SKM-1 treated with dmso at 0.1 percent for 144 hours (cell line): ENCODE measurements at regions not wholly inside any gene's neighbourhood (a gene's known extent, or its start where the extent isn't known, plus 50 kb on each side); places are given as distances from the start of the nearest gene placed in this dataset.
"Not testable (repeated sequence)": the region's sequence is repeated elsewhere in the genome, so short reads cannot be mapped to it uniquely, and the experiment has no call there.

Experiments
- DNase-seq: peaks from one replicate; lab custom pipeline; 2025; ENCODE audit not compliant: unreplicated experiment; lab: John Stamatoyannopoulos, UW

- no peak for DNase-seq
These were observed 107.9 kb upstream of the RAB4A start for GRCh38 chr1:229162825-229163515.

- no peak for DNase-seq
These were observed 106.6 kb upstream of the RAB4A start for GRCh38 chr1:229164348-229164747.

GRCh38 chr1:229164836-229165735 is 105.8 kb upstream of the RAB4A start:
- no peak for DNase-seq

GRCh38 chr1:229167318-229167717 is 103.6 kb upstream of the RAB4A start:
- DNase-seq: no peak

- no peak for DNase-seq
These were observed 101.5 kb upstream of the RAB4A start for GRCh38 chr1:229169399-229169798.

- DNase-seq: no peak
These were observed 100.6 kb upstream of the RAB4A start for GRCh38 chr1:229170274-229170673.

GRCh38 chr1:229170778-229171505 is 100.0 kb upstream of the RAB4A start:
- DNase-seq: no peak

- no peak for DNase-seq
These were observed 99.0 kb upstream of the RAB4A start for GRCh38 chr1:229171934-229172333.

GRCh38 chr1:229173491-229174476 is 97.1 kb upstream of the RAB4A start:
- not testable (repeated sequence) for DNase-seq

- DNase-seq: not testable (repeated sequence)
These were observed 95.6 kb upstream of the RAB4A start for GRCh38 chr1:229175297-229175696.

GRCh38 chr1:229176457-229176856 is 94.5 kb upstream of the RAB4A start:
- not testable (repeated sequence) for DNase-seq

- no peak for DNase-seq
These were observed 90.8 kb upstream of the RAB4A start for GRCh38 chr1:229180161-229180560.

- no peak for DNase-seq
These were observed 89.5 kb upstream of the RAB4A start for GRCh38 chr1:229181419-229181818.

- no peak for DNase-seq
These were observed 87.3 kb upstream of the RAB4A start for GRCh38 chr1:229183588-229183987.

GRCh38 chr1:229184066-229184465 is 86.8 kb upstream of the RAB4A start:
- DNase-seq: no peak

- DNase-seq: no peak
These were observed 84.9 kb upstream of the RAB4A start for GRCh38 chr1:229185963-229186362.

GRCh38 chr1:229186373-229187056 is 84.4 kb upstream of the RAB4A start:
- no peak for DNase-seq

GRCh38 chr1:229190057-229190575 is 80.8 kb upstream of the RAB4A start:
- DNase-seq: no peak

GRCh38 chr1:229191066-229191674 is 79.7 kb upstream of the RAB4A start:
- no peak for DNase-seq
